ENCODE measurements at regions not wholly inside any gene's neighbourhood (a gene's known extent, or its start where the extent isn't known, plus 50 kb on each side); places are given as distances from the start of the nearest gene placed in this dataset.

DNA sequence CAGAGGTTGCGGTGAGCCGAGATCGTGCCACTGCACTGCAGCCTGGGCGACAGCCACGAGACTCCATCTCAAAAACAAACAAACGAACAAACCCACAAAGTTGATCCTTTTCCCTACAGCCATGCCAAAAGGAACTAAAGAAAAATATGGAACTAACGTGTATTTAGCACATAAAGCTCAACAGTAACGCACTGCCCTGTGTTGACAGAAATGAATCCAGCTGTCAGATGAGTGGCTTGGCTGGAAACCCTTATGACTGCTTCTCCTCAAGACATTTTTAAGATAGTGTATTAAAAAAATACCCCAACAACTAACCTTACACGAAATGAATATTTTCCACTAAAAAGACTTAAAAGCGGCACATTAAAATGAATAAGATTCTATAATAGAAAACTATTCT, 62.9 kb upstream of the TUBA3E start:
- intact Hi-C loops (cut with DNase I) = no loop called here
- TF ChIP-seq, protein P1, sequence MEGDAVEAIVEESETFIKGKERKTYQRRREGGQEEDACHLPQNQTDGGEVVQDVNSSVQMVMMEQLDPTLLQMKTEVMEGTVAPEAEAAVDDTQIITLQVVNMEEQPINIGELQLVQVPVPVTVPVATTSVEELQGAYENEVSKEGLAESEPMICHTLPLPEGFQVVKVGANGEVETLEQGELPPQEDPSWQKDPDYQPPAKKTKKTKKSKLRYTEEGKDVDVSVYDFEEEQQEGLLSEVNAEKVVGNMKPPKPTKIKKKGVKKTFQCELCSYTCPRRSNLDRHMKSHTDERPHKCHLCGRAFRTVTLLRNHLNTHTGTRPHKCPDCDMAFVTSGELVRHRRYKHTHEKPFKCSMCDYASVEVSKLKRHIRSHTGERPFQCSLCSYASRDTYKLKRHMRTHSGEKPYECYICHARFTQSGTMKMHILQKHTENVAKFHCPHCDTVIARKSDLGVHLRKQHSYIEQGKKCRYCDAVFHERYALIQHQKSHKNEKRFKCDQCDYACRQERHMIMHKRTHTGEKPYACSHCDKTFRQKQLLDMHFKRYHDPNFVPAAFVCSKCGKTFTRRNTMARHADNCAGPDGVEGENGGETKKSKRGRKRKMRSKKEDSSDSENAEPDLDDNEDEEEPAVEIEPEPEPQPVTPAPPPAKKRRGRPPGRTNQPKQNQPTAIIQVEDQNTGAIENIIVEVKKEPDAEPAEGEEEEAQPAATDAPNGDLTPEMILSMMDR (IDR thresholded peaks at IDR 0.05) = no peak

GRCh38 chr2:130259594-130259993, 61.4 kb upstream of the TUBA3E start:
- Histone ChIP-seq H3K27me3 (no peaks in the 10 kb centered on the region), H3K36me3 (no peaks in the 10 kb centered on the region), H3K9me3 (no peaks in the 10 kb centered on the region), H3K4me1 (no peaks in the 10 kb centered on the region), H3K27ac (no peak overlapping the region), H3K4me3 (no peak overlapping the region)
- intact Hi-C loops (cut with DNase I) = no loop called here
- TF ChIP-seq, protein P1 (IDR thresholded peaks at IDR 0.05) = no peak
- DNase-seq (ENCODE audit: low spot score in 2 of 2) = no peak

More for the DNA sequence above, 62.9 kb upstream of the TUBA3E start:
- H3K27ac ChIP-seq = no peak overlapping the region
- no peaks in the 10 kb centered on the region for H3K36me3 ChIP-seq
- DNase-seq (ENCODE audit: low spot score in 2 of 2) = no peak
- H3K27me3 ChIP-seq = no peaks in the 10 kb centered on the region
- H3K4me3 ChIP-seq = no peak overlapping the region
- H3K9me3 ChIP-seq = no peaks in the 10 kb centered on the region
- no peaks in the 10 kb centered on the region for H3K4me1 ChIP-seq

DNA sequence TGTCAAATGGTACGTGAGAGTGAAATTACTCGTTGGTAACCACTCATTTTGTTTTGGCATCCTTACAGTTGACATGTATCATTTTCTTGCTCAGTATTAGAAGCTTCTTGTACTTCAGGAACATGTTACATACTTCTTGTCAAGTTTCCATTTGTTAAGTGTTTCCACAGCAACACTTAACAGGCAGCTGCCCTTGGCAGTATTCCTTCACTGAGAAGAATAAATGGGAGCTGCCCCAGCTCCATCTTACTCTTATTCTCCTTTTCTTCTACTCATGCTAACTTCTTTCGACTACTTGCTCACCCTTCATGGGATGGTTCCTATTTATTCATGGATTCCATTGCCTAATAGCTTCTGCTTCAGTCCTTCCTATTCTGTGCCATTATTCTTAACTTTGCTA, 60.1 kb upstream of the TUBA3E start:
- no peak overlapping the region for H3K4me3 ChIP-seq
- intact Hi-C loops (cut with DNase I) = no loop called here
- no peak for DNase-seq (ENCODE audit: low spot score in 2 of 2)
- no peaks in the 10 kb centered on the region for H3K4me1 ChIP-seq
- H3K27ac ChIP-seq = no peak overlapping the region
- TF ChIP-seq, protein P1 (IDR thresholded peaks at IDR 0.05) = no peak
- no peaks in the 10 kb centered on the region for H3K9me3 ChIP-seq
- H3K27me3 ChIP-seq = no peaks in the 10 kb centered on the region
- H3K36me3 ChIP-seq = no peaks in the 10 kb centered on the region

DNA sequence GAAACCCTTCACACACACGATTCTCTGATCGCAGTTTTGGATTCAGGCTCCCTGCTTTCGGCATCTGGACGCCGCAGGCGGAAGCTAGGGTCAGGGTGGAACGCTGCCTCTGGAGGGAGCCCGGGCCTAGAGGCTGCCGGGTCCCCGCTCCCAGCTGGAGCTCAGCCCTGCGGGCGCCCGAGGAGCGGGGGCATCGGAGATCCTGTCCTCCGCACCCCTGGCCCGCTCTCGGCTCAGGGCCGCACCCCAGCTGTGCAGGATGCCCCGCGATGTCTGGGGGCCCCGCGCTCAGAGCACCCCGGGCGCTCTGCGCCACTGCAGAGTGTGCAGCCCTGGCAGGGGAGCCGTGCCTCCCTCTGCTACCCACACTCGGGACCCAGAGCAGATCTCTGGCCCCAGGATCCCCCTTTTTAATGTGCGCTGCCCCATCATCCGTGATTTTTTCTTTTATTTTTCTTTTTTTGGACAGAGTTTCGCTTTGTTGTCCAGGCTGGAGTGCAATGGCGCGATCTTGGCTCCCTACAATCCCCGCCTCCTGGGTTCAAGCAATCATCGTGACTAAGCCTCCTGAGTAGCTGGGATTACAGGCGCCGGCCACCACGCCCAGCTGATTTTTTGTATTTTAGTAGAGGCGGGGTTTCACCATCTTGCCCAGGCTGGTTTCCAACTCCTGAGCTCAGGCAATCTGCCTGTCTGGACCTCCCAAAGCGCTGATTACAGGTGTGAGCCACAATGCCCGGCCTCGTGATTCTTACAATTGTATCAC, 54.8 kb upstream of the TUBA3E start:
- DNase-seq (ENCODE audit: low spot score in 2 of 2) = no peak
- no peaks in the 10 kb centered on the region for H3K27me3 ChIP-seq
- intact Hi-C loops (cut with DNase I) = no loop called here
- H3K9me3 ChIP-seq = no peaks in the 10 kb centered on the region
- no peaks in the 10 kb centered on the region for H3K36me3 ChIP-seq
- peak overlapping the region in 1 of 2 donors; percentile 36 for H3K4me3 ChIP-seq
- no peak overlapping the region for H3K27ac ChIP-seq
- H3K4me1 ChIP-seq = no peaks in the 10 kb centered on the region
- TF ChIP-seq, protein P1 (IDR thresholded peaks at IDR 0.05) = no peak

DNA sequence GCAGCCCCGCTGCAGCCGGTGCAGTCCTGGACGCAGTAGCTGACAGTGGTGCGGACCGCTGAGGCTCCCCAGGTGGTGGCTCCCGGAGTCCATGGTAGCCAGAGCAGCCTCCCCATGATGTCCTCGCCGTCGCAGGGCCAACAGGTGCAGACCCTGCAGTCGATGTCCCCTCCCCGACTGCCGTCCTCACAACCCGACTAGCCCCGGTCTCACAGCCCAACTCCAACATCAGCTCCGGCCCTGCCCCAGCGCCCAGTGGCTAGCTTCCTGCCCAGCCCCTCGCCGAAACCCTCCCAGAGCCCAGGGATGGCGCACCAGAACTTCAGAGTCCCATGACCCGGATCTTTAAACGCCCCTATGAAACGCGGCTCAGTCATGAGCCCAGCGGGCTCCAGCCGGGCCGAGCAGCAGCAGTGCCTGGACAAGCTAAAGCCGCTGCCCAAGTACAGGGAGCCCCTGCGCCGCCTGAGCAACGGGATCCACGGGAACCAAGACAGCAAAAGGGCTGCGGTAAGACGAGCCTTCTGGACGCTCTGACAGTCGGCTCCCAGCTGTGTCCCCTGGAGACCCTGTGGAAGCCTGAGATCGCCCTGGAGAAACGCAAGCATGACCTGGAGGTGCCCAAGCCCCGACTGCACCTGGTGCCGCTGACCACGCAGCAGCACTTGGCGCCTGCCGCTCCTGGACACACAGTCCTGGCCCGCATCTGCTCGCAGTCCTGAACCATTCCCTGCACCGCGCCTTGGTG, 53.8 kb upstream of the TUBA3E start:
- intact Hi-C loops (cut with DNase I) = no loop called here
- no peak overlapping the region for H3K4me3 ChIP-seq
- TF ChIP-seq, protein P1 (IDR thresholded peaks at IDR 0.05) = no peak
- H3K4me1 ChIP-seq = no peaks in the 10 kb centered on the region
- H3K27ac ChIP-seq = no peak overlapping the region
- no peaks in the 10 kb centered on the region for H3K9me3 ChIP-seq
- no peaks in the 10 kb centered on the region for H3K36me3 ChIP-seq
- H3K27me3 ChIP-seq = no peaks in the 10 kb centered on the region
- DNase-seq (ENCODE audit: low spot score in 2 of 2) = no peak

All from ascending aorta (tissue), 2 donors.